ENCODE measurements at regions not wholly inside any gene's neighbourhood (a gene's known extent, or its start where the extent isn't known, plus 50 kb on each side); places are given as distances from the start of the nearest gene placed in this dataset.

- Mint-ChIP-seq H3K27me3 (ENCODE audit: unreplicated experiment) (no peaks in the 10 kb centered on the region), H3K36me3 (ENCODE audit: unreplicated experiment) (no peaks in the 10 kb centered on the region), H3K9me3 (ENCODE audit: unreplicated experiment) (no peaks in the 10 kb centered on the region), H3K27ac (ENCODE audit: unreplicated experiment) (no peak overlapping the region), H3K4me1 (ENCODE audit: unreplicated experiment) (peaks cover 5% of the 10 kb centered on the region), H3K4me3 (ENCODE audit: unreplicated experiment) (no peak overlapping the region)
- TF ChIP-seq, protein P1, sequence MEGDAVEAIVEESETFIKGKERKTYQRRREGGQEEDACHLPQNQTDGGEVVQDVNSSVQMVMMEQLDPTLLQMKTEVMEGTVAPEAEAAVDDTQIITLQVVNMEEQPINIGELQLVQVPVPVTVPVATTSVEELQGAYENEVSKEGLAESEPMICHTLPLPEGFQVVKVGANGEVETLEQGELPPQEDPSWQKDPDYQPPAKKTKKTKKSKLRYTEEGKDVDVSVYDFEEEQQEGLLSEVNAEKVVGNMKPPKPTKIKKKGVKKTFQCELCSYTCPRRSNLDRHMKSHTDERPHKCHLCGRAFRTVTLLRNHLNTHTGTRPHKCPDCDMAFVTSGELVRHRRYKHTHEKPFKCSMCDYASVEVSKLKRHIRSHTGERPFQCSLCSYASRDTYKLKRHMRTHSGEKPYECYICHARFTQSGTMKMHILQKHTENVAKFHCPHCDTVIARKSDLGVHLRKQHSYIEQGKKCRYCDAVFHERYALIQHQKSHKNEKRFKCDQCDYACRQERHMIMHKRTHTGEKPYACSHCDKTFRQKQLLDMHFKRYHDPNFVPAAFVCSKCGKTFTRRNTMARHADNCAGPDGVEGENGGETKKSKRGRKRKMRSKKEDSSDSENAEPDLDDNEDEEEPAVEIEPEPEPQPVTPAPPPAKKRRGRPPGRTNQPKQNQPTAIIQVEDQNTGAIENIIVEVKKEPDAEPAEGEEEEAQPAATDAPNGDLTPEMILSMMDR (IDR thresholded peaks at IDR 0.05) = no peak
- DNase-seq (ENCODE audit: extremely low spot score, unreplicated experiment) = no peak
These were observed 263.6 kb downstream of the RNF144A start for GRCh38 chr2:7180638-7181370.

DNA sequence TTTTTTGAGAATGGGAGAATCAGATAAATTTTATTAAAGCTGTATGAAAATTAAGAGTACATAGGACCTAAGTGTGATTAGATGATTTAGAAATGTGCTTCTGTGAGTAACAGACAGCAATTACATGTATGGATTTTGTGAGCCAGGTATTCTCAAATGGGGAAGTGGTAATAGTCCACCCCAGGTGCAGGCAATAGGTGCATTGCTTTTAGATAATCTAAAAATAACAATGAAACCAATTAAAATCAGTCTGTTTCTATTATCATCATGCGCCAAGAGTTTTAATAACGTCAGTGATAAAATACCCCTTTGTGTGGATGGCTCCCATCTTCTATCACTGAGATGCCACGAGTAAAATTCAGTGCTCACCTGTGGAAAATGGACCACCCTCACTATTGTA, 265.3 kb downstream of the RNF144A start:
- H3K9me3 Mint-ChIP-seq (ENCODE audit: unreplicated experiment) = no peaks in the 10 kb centered on the region
- no peak overlapping the region for H3K4me3 Mint-ChIP-seq (ENCODE audit: unreplicated experiment)
- H3K27ac Mint-ChIP-seq (ENCODE audit: unreplicated experiment) = no peak overlapping the region
- H3K4me1 Mint-ChIP-seq (ENCODE audit: unreplicated experiment) = peaks cover 5% of the 10 kb centered on the region
- no peak for DNase-seq (ENCODE audit: extremely low spot score, unreplicated experiment)
- no peaks in the 10 kb centered on the region for H3K27me3 Mint-ChIP-seq (ENCODE audit: unreplicated experiment)
- H3K36me3 Mint-ChIP-seq (ENCODE audit: unreplicated experiment) = no peaks in the 10 kb centered on the region
- TF ChIP-seq, protein P1 (IDR thresholded peaks at IDR 0.05) = no peak

GRCh38 chr2:7189106-7189505, 271.9 kb downstream of the RNF144A start:
- Mint-ChIP-seq H3K4me3 (ENCODE audit: unreplicated experiment) (no peak overlapping the region), H3K9me3 (ENCODE audit: unreplicated experiment) (no peaks in the 10 kb centered on the region), H3K27me3 (ENCODE audit: unreplicated experiment) (no peaks in the 10 kb centered on the region), H3K27ac (ENCODE audit: unreplicated experiment) (no peak overlapping the region), H3K4me1 (ENCODE audit: unreplicated experiment) (peaks cover 8% of the 10 kb centered on the region), H3K36me3 (ENCODE audit: unreplicated experiment) (no peaks in the 10 kb centered on the region)
- DNase-seq (ENCODE audit: extremely low spot score, unreplicated experiment) = no peak
- TF ChIP-seq, protein P1 (IDR thresholded peaks at IDR 0.05) = no peak

DNA sequence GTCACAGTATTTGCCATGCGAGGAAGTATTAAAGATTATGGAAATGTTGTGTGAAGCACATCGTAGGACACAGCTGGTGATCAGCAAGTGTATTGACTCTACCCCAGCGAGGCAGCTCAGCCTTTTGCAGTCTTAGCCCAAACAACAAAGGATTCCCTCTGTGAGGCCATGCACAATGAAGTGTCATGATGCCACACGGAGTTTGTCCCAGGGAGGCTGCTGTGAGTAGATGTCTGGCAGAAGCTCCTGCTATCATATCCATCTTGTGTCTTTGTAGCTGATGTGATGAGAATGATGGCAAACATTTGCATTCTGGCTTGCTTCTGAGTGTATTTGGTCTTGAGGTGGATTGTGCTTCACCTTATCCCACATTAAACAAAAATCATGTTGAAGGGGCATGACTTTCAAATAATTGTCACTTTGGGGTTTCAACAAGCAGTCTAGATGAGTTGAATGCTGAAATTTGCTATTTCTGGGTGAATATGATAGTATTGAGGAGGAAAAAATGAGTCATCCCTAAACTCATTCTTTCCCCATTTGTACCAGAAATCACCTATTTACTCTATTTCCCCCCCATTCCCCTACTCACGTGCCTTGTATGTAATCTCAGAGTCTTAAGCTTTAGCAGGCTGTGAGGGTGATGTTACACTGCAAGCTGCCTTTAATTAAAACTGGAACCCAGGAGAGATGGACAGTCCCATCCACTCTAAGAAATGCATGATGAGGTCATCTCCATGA, 273.5 kb downstream of the RNF144A start:
- TF ChIP-seq, protein P1 (IDR thresholded peaks at IDR 0.05) = no peak
- Mint-ChIP-seq H3K4me1 (ENCODE audit: unreplicated experiment) (peaks cover 8% of the 10 kb centered on the region), H3K4me3 (ENCODE audit: unreplicated experiment) (no peak overlapping the region), H3K36me3 (ENCODE audit: unreplicated experiment) (no peaks in the 10 kb centered on the region), H3K9me3 (ENCODE audit: unreplicated experiment) (no peaks in the 10 kb centered on the region), H3K27ac (ENCODE audit: unreplicated experiment) (no peak overlapping the region), H3K27me3 (ENCODE audit: unreplicated experiment) (no peaks in the 10 kb centered on the region)
- DNase-seq (ENCODE audit: extremely low spot score, unreplicated experiment) = no peak

DNA sequence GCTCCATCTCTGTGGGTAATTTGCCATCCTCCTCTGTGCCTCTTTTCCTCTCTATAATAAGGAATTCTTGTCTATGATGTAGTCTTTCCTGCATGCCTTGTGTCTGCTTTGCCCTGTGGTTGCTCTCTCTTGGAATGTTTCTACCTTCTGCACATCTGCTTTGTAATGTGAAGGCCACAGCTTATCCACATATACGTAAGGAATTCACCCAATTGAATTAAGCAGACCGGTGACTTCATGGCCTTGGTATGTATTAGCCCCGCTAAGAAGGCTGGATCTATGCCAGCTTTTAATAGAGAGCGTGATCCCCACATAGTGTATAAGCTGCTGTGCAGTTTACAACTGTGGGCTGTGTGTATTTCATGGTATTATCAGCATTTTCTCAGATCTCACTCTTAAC, 274.7 kb downstream of the RNF144A start:
- Mint-ChIP-seq H3K36me3 (ENCODE audit: unreplicated experiment) (no peaks in the 10 kb centered on the region), H3K9me3 (ENCODE audit: unreplicated experiment) (no peaks in the 10 kb centered on the region), H3K4me1 (ENCODE audit: unreplicated experiment) (peaks cover 8% of the 10 kb centered on the region), H3K27ac (ENCODE audit: unreplicated experiment) (no peak overlapping the region), H3K4me3 (ENCODE audit: unreplicated experiment) (no peak overlapping the region), H3K27me3 (ENCODE audit: unreplicated experiment) (no peaks in the 10 kb centered on the region)
- TF ChIP-seq, protein P1 (IDR thresholded peaks at IDR 0.05) = no peak
- DNase-seq (ENCODE audit: extremely low spot score, unreplicated experiment) = no peak
